SU-DHL-6 (cell line): ENCODE measurements at regions not wholly inside any gene's neighbourhood (a gene's known extent, or its start where the extent isn't known, plus 50 kb on each side); places are given as distances from the start of the nearest gene placed in this dataset.

ENCODE experiments used
- H2AFZ ChIP-seq: fragments of 200-600 bp; sonication (generic); 2 replicates; pipeline ENCODE4 v1.6.1; 2014; ENCODE audit warnings: low read depth, mild to moderate bottlenecking, moderate library complexity, mixed read lengths, antibody characterized with exemption, low read length; ENCODE audit not compliant: severe bottlenecking
- H3F3A ChIP-seq: fragments of 200-600 bp; shearing (Covaris generic); 2 replicates; pipeline ENCODE4 v1.6.0; 2016; ENCODE audit warnings: antibody characterized with exemption, mild to moderate bottlenecking; ENCODE audit not compliant: insufficient read depth
- H3K27ac ChIP-seq: fragments of 200-600 bp; sonication (generic); 2 replicates; pipeline ENCODE4 v1.5.1; 2016; ENCODE audit warnings: low read depth, mild to moderate bottlenecking, low read length, moderate library complexity, mixed read lengths
- H3K27me3 ChIP-seq: fragments of 200-600 bp; sonication (generic), shearing (Covaris generic); 2 replicates; pipeline ENCODE4 v1.6.0; 2014; ENCODE audit warnings: mild to moderate bottlenecking, low read length
- H3K36me3 ChIP-seq: fragments of 200-600 bp; sonication (generic); 2 replicates; pipeline ENCODE4 v1.6.1; 2014; ENCODE audit warnings: mild to moderate bottlenecking, low read length, mixed read lengths
- H3K4me2 ChIP-seq: fragments of 300-600, 200-600 bp; shearing (Covaris generic), sonication (generic); 2 replicates; pipeline ENCODE4 v1.6.0; 2014; ENCODE audit warnings: low read length, low read depth, mild to moderate bottlenecking; ENCODE audit not compliant: poor library complexity, severe bottlenecking
- H3K4me3 ChIP-seq: fragments of 200-600 bp; sonication (generic); 2 replicates; pipeline ENCODE4 v1.5.1; 2014; ENCODE audit warnings: antibody characterized with exemption, low read length, mild to moderate bottlenecking, mixed read lengths; ENCODE audit not compliant: insufficient read depth, poor library complexity, severe bottlenecking
- H3K79me2 ChIP-seq: fragments of 200-600 bp; sonication (generic); 2 replicates; pipeline ENCODE4 v1.6.1; 2014; ENCODE audit warnings: mild to moderate bottlenecking, low read length, moderate library complexity; ENCODE audit not compliant: insufficient read depth
- H3K9ac ChIP-seq: fragments of 200-600 bp; sonication (generic); 2 replicates; pipeline ENCODE4 v1.7.0; 2014; ENCODE audit warnings: mild to moderate bottlenecking, low read length
- H3K9me2 ChIP-seq: fragments of 200-600 bp; sonication (generic); replicated peaks from 2 replicates; pipeline ENCODE4 v1.6.1; 2014; ENCODE audit warnings: low read length; ENCODE audit not compliant: insufficient read depth
- H3K9me3 ChIP-seq: fragments of 200-600 bp; sonication (generic); 2 replicates; pipeline ENCODE4 v1.6.1; 2014; ENCODE audit warnings: low read length, mixed read lengths; ENCODE audit not compliant: insufficient read depth
- H4K20me1 ChIP-seq: fragments of 200-600 bp; sonication (generic); 2 replicates; pipeline ENCODE4 v1.6.1; 2014; ENCODE audit warnings: low read depth, mild to moderate bottlenecking, antibody characterized with exemption, low read length, moderate library complexity, mixed read lengths
- CTCF ChIP-seq: fragments of 200-600 bp; sonication (generic); IDR thresholded peaks from one replicate; pipeline ENCODE4 v1.5.1; 2017; ENCODE audit warnings: antibody characterized with exemption, mild to moderate bottlenecking, low read length, moderate library complexity; ENCODE audit not compliant: insufficient read depth, poor library complexity, severe bottlenecking
- EZH2phosphoT487 ChIP-seq: fragments of 200-600 bp; sonication (generic), shearing (Covaris generic); conservative IDR thresholded peaks from 2 replicates; pipeline ENCODE4 v1.6.1; 2018; ENCODE audit warnings: mild to moderate bottlenecking, antibody characterized with exemption, low read length, moderate library complexity, mixed read lengths

DNA sequence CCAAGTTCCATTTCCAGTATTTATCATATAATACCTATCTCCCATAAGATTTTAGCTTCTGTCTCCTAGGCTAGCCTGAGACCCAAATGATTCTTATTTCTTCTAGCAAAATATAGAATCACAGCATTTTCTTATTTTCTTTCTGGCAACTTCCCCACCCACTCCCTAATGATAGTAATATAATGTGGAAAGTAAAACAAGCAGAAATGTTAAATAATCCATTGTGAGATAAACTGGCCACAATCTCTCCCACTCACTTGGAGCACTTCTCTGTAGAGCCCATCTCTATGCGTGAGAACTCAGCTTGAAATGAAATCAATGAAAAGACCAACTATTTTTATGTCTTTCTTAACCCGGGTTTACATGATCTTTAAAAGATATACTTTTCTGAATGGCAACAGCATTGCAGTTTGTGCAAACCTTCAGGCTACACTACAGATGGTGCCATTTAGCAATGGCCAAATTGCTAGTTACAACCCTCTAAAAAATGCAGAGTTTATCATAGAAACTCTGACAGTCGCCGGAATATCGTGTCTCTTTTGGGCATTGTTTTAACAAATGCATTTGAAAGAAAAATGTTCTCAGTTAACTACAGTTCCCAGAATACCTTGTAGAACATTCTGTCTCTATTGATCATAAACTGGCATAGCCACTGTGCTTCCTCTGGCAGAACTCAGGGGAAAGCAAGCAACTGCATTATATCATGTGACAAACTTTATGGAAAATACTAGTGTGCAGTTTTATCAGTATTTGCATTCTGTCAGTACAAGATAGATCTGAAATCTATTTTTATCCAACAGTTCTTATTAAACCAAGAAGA lies 1407.4 kb upstream of the ZEB2 start:
- no peaks in the 10 kb centered on the region for H3K9me2 ChIP-seq
- TF ChIP-seq EZH2phosphoT487 (no peak), CTCF (no peak)
- no peaks in the 10 kb centered on the region for H4K20me1 ChIP-seq
- no peaks in the 10 kb centered on the region for H3K9me3 ChIP-seq
- H3K9ac ChIP-seq = no peak overlapping the region
- H3K27me3 ChIP-seq = no peaks in the 10 kb centered on the region
- no peaks in the 10 kb centered on the region for H3K36me3 ChIP-seq
- no peaks in the 10 kb centered on the region for H3F3A ChIP-seq
- no peak overlapping the region for H3K4me2 ChIP-seq
- no peak overlapping the region for H3K4me3 ChIP-seq
- H3K27ac ChIP-seq = no peak overlapping the region
- no peaks in the 10 kb centered on the region for H3K79me2 ChIP-seq
- no peak overlapping the region for H2AFZ ChIP-seq

DNA sequence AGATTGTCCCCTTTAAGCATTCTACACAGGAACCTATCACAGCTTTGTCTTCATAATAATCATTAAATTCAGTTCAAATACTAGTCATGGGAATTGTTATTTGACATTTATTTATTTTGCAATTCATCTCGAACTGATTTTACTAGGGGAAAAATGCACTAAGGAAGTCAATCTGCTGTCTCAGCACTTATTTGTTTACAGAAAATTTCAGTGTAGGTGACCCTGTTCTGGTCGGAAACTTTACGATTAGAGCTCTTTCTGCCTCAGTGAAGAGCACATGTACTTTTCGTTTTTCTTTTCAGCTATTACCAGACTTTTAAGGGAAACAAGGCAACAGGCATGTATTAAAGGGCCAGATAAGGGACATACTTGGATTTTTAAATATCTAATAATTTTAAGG lies 1405.7 kb upstream of the ZEB2 start:
- Histone ChIP-seq H4K20me1 (no peaks in the 10 kb centered on the region), H3K4me2 (no peak overlapping the region), H3K9me2 (no peaks in the 10 kb centered on the region), H2AFZ (no peak overlapping the region), H3F3A (no peaks in the 10 kb centered on the region), H3K9ac (no peak overlapping the region), H3K27me3 (no peaks in the 10 kb centered on the region), H3K4me3 (no peak overlapping the region), H3K27ac (no peak overlapping the region), H3K79me2 (no peaks in the 10 kb centered on the region), H3K9me3 (no peaks in the 10 kb centered on the region), H3K36me3 (no peaks in the 10 kb centered on the region)
- TF ChIP-seq EZH2phosphoT487 = no peak
- no peak for TF ChIP-seq CTCF

DNA sequence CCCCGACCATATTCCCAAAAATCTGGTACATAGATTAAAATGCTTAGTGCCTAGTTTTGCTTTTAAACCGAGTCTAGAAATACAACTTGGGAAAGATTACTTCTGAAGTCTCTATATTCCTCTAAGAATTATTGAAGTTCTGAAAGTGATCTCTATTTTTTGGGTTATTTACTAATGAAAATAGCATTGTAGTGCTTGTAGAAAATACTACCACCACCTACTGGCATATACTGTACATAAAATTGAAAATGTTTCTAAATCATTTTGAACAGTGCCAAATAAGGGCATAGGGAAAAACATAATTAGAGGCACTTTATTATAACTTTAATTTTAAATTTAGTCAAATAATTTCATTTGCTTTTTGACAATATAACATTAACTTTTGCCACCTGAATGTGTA lies 1399.6 kb upstream of the ZEB2 start:
- H3K27ac ChIP-seq = no peak overlapping the region
- H3K9ac ChIP-seq = no peak overlapping the region
- no peaks in the 10 kb centered on the region for H3K79me2 ChIP-seq
- H3K4me3 ChIP-seq = no peak overlapping the region
- H3K9me3 ChIP-seq = no peaks in the 10 kb centered on the region
- no peaks in the 10 kb centered on the region for H3K27me3 ChIP-seq
- no peaks in the 10 kb centered on the region for H4K20me1 ChIP-seq
- H3F3A ChIP-seq = no peaks in the 10 kb centered on the region
- no peaks in the 10 kb centered on the region for H3K36me3 ChIP-seq
- H3K9me2 ChIP-seq = no peaks in the 10 kb centered on the region
- no peak for TF ChIP-seq CTCF
- TF ChIP-seq EZH2phosphoT487 = no peak
- H3K4me2 ChIP-seq = no peak overlapping the region
- no peak overlapping the region for H2AFZ ChIP-seq
